ENCODE measurements at regions not wholly inside any gene's neighbourhood (a gene's known extent, or its start where the extent isn't known, plus 50 kb on each side); places are given as distances from the start of the nearest gene placed in this dataset.
"Not testable (repeated sequence)": the region's sequence is repeated elsewhere in the genome, so short reads cannot be mapped to it uniquely, and the experiment has no call there.

DNA sequence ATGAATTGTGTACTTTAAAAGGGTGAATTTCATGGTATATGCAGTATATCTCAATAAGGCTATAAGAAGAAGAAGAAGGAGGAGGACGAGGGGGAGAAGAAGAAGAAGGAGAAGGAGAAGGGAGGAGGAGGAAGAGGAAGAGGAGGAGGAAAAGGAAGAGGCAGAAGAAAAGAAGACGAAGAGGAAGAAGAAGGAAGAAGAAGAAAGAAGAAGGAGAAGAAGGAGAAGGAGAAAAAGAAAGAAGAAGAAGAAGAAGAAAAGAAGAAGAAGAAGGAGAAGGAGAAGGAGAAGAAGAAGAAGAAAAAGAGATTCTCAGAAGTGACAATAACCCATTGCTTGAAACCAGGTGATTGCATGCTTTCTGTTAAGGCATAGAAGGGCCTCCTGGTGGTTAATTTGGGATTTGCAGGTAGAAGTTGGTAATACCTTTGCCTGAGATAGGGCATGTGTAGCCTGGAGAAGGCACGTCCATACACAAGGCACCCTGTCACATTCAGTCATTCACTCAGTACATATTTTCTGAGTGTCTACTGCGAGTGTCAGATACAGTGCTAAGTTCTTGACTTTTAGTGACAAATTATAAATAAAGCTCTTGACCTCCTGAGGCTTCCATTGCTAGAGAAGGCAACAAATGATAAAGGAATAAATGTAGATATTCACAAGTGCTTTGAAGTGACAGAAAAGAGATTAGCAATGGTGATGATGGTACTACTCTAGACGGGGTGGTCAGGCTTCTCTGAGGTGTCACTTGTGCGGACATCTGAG lies 231.3 kb downstream of the NPR3 start:
- no peak overlapping the region for H3K27ac Mint-ChIP-seq
- H3K36me3 Mint-ChIP-seq (ENCODE audit: low read depth), result no peaks in the 10 kb centered on the region
- peak; percentile 21 for DNase-seq
- no peaks in the 10 kb centered on the region for H3K4me1 Mint-ChIP-seq
- TF ChIP-seq, protein P1, sequence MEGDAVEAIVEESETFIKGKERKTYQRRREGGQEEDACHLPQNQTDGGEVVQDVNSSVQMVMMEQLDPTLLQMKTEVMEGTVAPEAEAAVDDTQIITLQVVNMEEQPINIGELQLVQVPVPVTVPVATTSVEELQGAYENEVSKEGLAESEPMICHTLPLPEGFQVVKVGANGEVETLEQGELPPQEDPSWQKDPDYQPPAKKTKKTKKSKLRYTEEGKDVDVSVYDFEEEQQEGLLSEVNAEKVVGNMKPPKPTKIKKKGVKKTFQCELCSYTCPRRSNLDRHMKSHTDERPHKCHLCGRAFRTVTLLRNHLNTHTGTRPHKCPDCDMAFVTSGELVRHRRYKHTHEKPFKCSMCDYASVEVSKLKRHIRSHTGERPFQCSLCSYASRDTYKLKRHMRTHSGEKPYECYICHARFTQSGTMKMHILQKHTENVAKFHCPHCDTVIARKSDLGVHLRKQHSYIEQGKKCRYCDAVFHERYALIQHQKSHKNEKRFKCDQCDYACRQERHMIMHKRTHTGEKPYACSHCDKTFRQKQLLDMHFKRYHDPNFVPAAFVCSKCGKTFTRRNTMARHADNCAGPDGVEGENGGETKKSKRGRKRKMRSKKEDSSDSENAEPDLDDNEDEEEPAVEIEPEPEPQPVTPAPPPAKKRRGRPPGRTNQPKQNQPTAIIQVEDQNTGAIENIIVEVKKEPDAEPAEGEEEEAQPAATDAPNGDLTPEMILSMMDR (IDR thresholded peaks at IDR 0.05), result peak; percentile 54
- H3K9me3 Mint-ChIP-seq, result no peaks in the 10 kb centered on the region
- H3K4me3 Mint-ChIP-seq, result no peak overlapping the region
- H3K27me3 Mint-ChIP-seq (ENCODE audit: low read depth, poor library complexity), result peaks cover 12% of the 10 kb centered on the region

DNA sequence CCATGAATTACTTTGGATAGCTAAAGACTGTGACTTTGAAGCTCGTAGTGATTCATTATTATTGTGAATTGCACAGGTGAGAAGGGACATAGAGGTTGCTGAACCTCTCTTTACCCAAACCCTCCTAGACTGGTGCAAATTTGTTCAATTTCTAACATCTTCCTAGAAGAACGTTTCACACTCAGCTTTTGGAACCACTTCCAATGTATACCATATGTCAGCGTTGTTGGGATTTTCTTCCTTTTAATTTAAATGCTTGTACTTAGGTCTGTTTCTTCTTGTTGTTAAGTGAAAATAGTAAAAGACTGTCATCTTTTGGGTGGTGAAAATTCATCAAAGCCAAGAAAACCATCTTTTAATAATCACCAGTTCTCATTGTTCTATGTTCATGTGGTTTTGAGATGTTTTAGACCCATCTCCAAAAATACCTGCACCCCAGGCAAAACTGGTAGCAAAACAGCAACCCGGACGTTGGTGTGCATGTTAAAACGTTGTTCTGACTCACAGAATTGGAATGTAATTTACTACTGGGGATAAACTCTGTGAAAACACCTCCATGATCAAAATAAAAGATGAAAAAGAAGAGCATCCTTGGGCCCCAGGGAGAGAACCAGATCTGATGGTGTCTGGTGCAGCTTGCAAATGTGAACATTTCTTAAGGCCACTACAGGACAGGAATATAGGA lies 238.3 kb downstream of the NPR3 start:
- Mint-ChIP-seq H3K4me1 (no peaks in the 10 kb centered on the region), H3K4me3 (no peak overlapping the region), H3K9me3 (no peaks in the 10 kb centered on the region), H3K27ac (no peak overlapping the region), H3K27me3 (ENCODE audit: low read depth, poor library complexity) (peaks cover 5% of the 10 kb centered on the region), H3K36me3 (ENCODE audit: low read depth) (no peaks in the 10 kb centered on the region)
- no peak for DNase-seq
- TF ChIP-seq, protein P1 (IDR thresholded peaks at IDR 0.05), result no peak

DNA sequence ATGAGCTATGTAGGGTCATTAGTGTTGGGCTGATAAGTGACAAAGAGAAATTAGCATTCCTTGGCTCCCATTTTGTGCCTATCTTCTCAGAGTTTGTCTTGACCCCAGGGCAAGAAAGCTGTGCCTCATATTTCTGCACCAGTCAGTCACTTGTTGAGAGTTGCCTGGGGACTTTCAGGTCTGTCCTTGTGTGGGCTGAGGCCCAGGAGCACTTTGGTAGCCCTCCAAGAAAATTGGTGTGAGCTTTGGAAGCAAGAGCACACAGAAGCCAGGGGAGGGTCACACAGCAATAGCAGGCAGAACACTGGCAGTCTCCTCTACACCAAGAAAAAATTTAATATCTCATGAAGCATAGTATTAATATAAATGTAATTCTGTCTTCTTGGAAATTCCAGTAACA lies 239.9 kb downstream of the NPR3 start:
- no peak overlapping the region for H3K27ac Mint-ChIP-seq

DNA sequence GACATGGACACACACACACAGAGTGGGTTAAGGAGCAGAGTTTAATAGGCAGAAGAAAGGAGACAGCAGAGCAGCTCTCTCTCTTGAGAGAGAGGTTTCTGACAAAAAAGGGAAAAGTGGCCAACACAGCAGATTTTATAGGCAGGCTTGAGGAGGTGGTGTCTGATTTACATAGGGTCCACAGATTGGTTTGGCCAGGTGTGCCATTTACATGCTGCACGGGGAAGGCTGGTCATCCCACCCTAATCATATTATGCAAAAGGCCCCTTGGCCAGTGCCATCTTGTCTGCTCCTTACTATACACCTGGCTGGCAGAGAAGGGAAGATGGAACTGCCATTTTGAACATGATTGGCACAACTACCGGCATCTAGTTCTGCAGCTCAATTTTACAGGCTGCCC lies 240.8 kb downstream of the NPR3 start:
- Mint-ChIP-seq H3K27me3 (ENCODE audit: low read depth, poor library complexity) (peaks cover 2% of the 10 kb centered on the region), H3K27ac (no peak overlapping the region), H3K4me1 (no peaks in the 10 kb centered on the region), H3K9me3 (no peaks in the 10 kb centered on the region), H3K4me3 (no peak overlapping the region), H3K36me3 (ENCODE audit: low read depth) (no peaks in the 10 kb centered on the region)
- TF ChIP-seq, protein P1 (IDR thresholded peaks at IDR 0.05), result no peak
- no peak for DNase-seq

More for the DNA sequence above, 239.9 kb downstream of the NPR3 start:
- DNase-seq, result no peak
- H3K4me3 Mint-ChIP-seq, result no peak overlapping the region
- H3K27me3 Mint-ChIP-seq (ENCODE audit: low read depth, poor library complexity), result peaks cover 2% of the 10 kb centered on the region
- no peaks in the 10 kb centered on the region for H3K4me1 Mint-ChIP-seq
- H3K9me3 Mint-ChIP-seq, result no peaks in the 10 kb centered on the region
- H3K36me3 Mint-ChIP-seq (ENCODE audit: low read depth), result no peaks in the 10 kb centered on the region
- TF ChIP-seq, protein P1 (IDR thresholded peaks at IDR 0.05), result no peak

DNA sequence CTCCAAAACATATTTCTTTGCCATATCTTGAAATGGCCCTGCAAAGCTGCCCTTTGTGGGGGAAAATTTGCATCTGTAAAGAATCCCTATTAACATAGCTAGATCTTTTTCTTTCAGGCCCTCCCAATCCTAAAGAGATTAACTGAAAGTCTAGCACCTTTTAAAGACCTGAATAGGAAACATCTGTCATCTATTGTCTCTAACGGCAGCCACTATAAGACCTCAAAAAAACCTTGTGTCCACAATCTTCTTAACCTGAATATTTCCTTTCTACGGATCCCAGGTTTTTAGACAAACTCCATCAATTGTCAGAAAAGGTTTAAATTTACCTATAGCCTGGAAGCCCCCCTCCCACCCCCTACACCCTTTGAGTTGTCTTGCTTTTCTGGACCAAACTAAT lies 241.3 kb downstream of the NPR3 start:
- H3K9me3 Mint-ChIP-seq; H3K4me3 Mint-ChIP-seq; H3K27me3 Mint-ChIP-seq (ENCODE audit: low read depth, poor library complexity); DNase-seq; H3K4me1 Mint-ChIP-seq; H3K36me3 Mint-ChIP-seq (ENCODE audit: low read depth); H3K27ac Mint-ChIP-seq: not testable (repeated sequence)

DNA sequence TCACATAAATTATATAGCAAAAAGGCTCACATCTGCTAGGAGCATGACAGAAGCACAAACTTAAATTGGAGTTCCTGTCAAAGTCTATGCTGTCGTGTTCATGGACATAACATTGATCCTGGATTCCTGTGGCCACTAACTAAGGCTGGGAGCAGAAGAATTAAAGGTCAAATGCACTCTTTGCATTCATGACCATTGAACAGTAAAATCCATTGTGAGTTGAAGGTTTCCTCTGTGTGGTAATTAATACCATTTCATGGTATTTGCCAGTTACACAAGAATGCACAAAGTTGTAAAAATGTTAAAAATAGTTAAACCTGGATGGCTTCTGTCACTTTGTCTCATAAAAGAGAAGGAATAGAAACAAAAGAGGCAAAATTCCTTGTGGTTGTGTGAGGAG lies 242.6 kb downstream of the NPR3 start:
- no peak for DNase-seq
- H3K36me3 Mint-ChIP-seq (ENCODE audit: low read depth), result no peaks in the 10 kb centered on the region
- H3K27me3 Mint-ChIP-seq (ENCODE audit: low read depth, poor library complexity), result peaks cover 2% of the 10 kb centered on the region
- TF ChIP-seq, protein P1 (IDR thresholded peaks at IDR 0.05), result no peak
- H3K4me3 Mint-ChIP-seq, result no peak overlapping the region
- H3K9me3 Mint-ChIP-seq, result no peaks in the 10 kb centered on the region
- H3K4me1 Mint-ChIP-seq, result no peaks in the 10 kb centered on the region
- no peak overlapping the region for H3K27ac Mint-ChIP-seq

Data from nephron progenitor cell (in vitro differentiated cells).